ENCODE measurements at regions not wholly inside any gene's neighbourhood (a gene's known extent, or its start where the extent isn't known, plus 50 kb on each side); places are given as distances from the start of the nearest gene placed in this dataset.

- no peak overlapping the region for H3K4me3 ChIP-seq (ENCODE audit: low read depth, low read length)
- TF ChIP-seq CTCF (conservative IDR thresholded peaks at IDR 0.05; ENCODE audit: low read depth, low read length) = no peak
- no peak for DNase-seq (ENCODE audit: low read depth)
These were observed 210.8 kb downstream of the HIPK3 start for GRCh38 chr11:33467966-33468365.

- no peak for DNase-seq (ENCODE audit: low read depth)
- H3K4me3 ChIP-seq (ENCODE audit: low read depth, low read length) = no peak overlapping the region
- no peak for TF ChIP-seq CTCF (conservative IDR thresholded peaks at IDR 0.05; ENCODE audit: low read depth, low read length)
These were observed 205.9 kb downstream of the HIPK3 start for GRCh38 chr11:33463059-33463458.

- TF ChIP-seq CTCF (conservative IDR thresholded peaks at IDR 0.05; ENCODE audit: low read depth, low read length) = no peak
- DNase-seq (ENCODE audit: low read depth) = no peak
- no peak overlapping the region for H3K4me3 ChIP-seq (ENCODE audit: low read depth, low read length)
These were observed 204.4 kb downstream of the HIPK3 start for GRCh38 chr11:33461369-33462125.

GRCh38 chr11:33457948-33458347 lies 200.8 kb downstream of the HIPK3 start:
- DNase-seq (ENCODE audit: low read depth) = no peak
- peak; percentile 6 for TF ChIP-seq CTCF (conservative IDR thresholded peaks at IDR 0.05; ENCODE audit: low read depth, low read length)

GRCh38 chr11:33455867-33456463 lies 198.8 kb downstream of the HIPK3 start:
- no peak overlapping the region for H3K4me3 ChIP-seq (ENCODE audit: low read depth, low read length)
- DNase-seq (ENCODE audit: low read depth) = no peak
- TF ChIP-seq CTCF (conservative IDR thresholded peaks at IDR 0.05; ENCODE audit: low read depth, low read length) = no peak

More at GRCh38 chr11:33457948-33458347, 200.8 kb downstream of the HIPK3 start:
- H3K4me3 ChIP-seq (ENCODE audit: low read depth, low read length) = no peak overlapping the region

- no peak for DNase-seq (ENCODE audit: low read depth)
- no peak for TF ChIP-seq CTCF (conservative IDR thresholded peaks at IDR 0.05; ENCODE audit: low read depth, low read length)
- H3K4me3 ChIP-seq (ENCODE audit: low read depth, low read length) = no peak overlapping the region
These were observed 197.1 kb downstream of the HIPK3 start for GRCh38 chr11:33454264-33454663.
